GM12865 (cell line): ENCODE measurements at regions not wholly inside any gene's neighbourhood (a gene's known extent, or its start where the extent isn't known, plus 50 kb on each side); places are given as distances from the start of the nearest gene placed in this dataset.

Experiments
- DNase-seq: peaks from one replicate; pipeline ENCODE4 v3.0.0; 2010; ENCODE audit warnings: low read depth
- H3K4me3 ChIP-seq: 2 replicates; pipeline ENCODE4 v1.5.1; 2011; ENCODE audit warnings: mild to moderate bottlenecking, low read depth, low read length, control low read depth
- CTCF ChIP-seq: IDR thresholded peaks from 2 replicates; pipeline ENCODE4 v1.5.1; 2011; ENCODE audit warnings: low read length, control low read depth, low read depth, inconsistent platforms; ENCODE audit not compliant: insufficient read depth; ENCODE audit errors: missing control alignments

- TF ChIP-seq CTCF = no peak
- no peak overlapping the region for H3K4me3 ChIP-seq
- DNase-seq = no peak
Observed at GRCh38 chr12:24054416-24054815, 104.9 kb upstream of the SOX5 start.

- no peak for DNase-seq
Observed at GRCh38 chr12:24049728-24050127, 100.3 kb upstream of the SOX5 start.

GRCh38 chr12:24049101-24049500 lies 99.6 kb upstream of the SOX5 start:
- no peak for TF ChIP-seq CTCF
- no peak for DNase-seq
- no peak overlapping the region for H3K4me3 ChIP-seq

More at GRCh38 chr12:24049728-24050127, 100.3 kb upstream of the SOX5 start:
- TF ChIP-seq CTCF = no peak
- no peak overlapping the region for H3K4me3 ChIP-seq

GRCh38 chr12:24048446-24048845 lies 99.0 kb upstream of the SOX5 start:
- DNase-seq = no peak
- TF ChIP-seq CTCF = no peak
- no peak overlapping the region for H3K4me3 ChIP-seq

- H3K4me3 ChIP-seq = no peak overlapping the region
- DNase-seq = no peak
- TF ChIP-seq CTCF = no peak
Observed at GRCh38 chr12:24047326-24047725, 97.9 kb upstream of the SOX5 start.

GRCh38 chr12:24045816-24046257 lies 96.4 kb upstream of the SOX5 start:
- H3K4me3 ChIP-seq = no peak overlapping the region
- TF ChIP-seq CTCF = no peak
- no peak for DNase-seq

- TF ChIP-seq CTCF = no peak
- no peak for DNase-seq
Observed at GRCh38 chr12:24044941-24045703, 95.7 kb upstream of the SOX5 start.

More at GRCh38 chr12:24044941-24045703, 95.7 kb upstream of the SOX5 start:
- H3K4me3 ChIP-seq = no peak overlapping the region
